Esophagus mucosa (tissue), 1 donor: ENCODE measurements at regions not wholly inside any gene's neighbourhood (a gene's known extent, or its start where the extent isn't known, plus 50 kb on each side); places are given as distances from the start of the nearest gene placed in this dataset.

Experiments
- ATAC-seq: fragments of 200-7000 bp; cut with Tn5 transposase; one replicate; pipeline ENCODE4 v1.9.1; 2020
- donor health status: DM: yes; HTN: yes; CAD: no.

- ATAC-seq = peak; percentile 59
These were observed 61.0 kb downstream of the GTPBP8 start for GRCh38 chr3:113051787-113052186.

- ATAC-seq = no peak
These were observed 62.4 kb downstream of the GTPBP8 start for GRCh38 chr3:113053169-113053568.

- no peak for ATAC-seq
These were observed 63.8 kb downstream of the GTPBP8 start for GRCh38 chr3:113054552-113054951.

- no peak for ATAC-seq
These were observed 64.4 kb downstream of the GTPBP8 start for GRCh38 chr3:113055201-113055600.

- no peak for ATAC-seq
These were observed 65.2 kb downstream of the GTPBP8 start for GRCh38 chr3:113055961-113056360.

- no peak for ATAC-seq
These were observed 66.3 kb downstream of the GTPBP8 start for GRCh38 chr3:113057117-113057516.

- no peak for ATAC-seq
These were observed 67.4 kb downstream of the GTPBP8 start for GRCh38 chr3:113058188-113058587.

- no peak for ATAC-seq
These were observed 71.9 kb downstream of the GTPBP8 start for GRCh38 chr3:113062705-113063104.

- ATAC-seq = peak; percentile 56
These were observed 72.5 kb downstream of the GTPBP8 start for GRCh38 chr3:113063126-113063894.

- no peak for ATAC-seq
These were observed 73.4 kb downstream of the GTPBP8 start for GRCh38 chr3:113064183-113064582.

GRCh38 chr3:113065336-113065735 is 74.6 kb downstream of the GTPBP8 start:
- no peak for ATAC-seq

- no peak for ATAC-seq
These were observed 79.4 kb downstream of the GTPBP8 start for GRCh38 chr3:113070072-113070640.

GRCh38 chr3:113070681-113071113 is 79.9 kb downstream of the GTPBP8 start:
- no peak for ATAC-seq

- ATAC-seq = no peak
These were observed 84.8 kb downstream of the GTPBP8 start for GRCh38 chr3:113075588-113075987.

GRCh38 chr3:113079218-113079961 is 88.6 kb downstream of the GTPBP8 start:
- no peak for ATAC-seq

- ATAC-seq = no peak
These were observed 94.0 kb downstream of the GTPBP8 start for GRCh38 chr3:113084777-113085176.

- ATAC-seq = no peak
These were observed 96.0 kb downstream of the GTPBP8 start for GRCh38 chr3:113086560-113087461.

- ATAC-seq = no peak
These were observed 97.8 kb downstream of the GTPBP8 start for GRCh38 chr3:113088616-113089015.

GRCh38 chr3:113091417-113091816 is 100.6 kb downstream of the GTPBP8 start:
- ATAC-seq = no peak

GRCh38 chr3:113092746-113093145 is 102.0 kb downstream of the GTPBP8 start:
- ATAC-seq = no peak

- no peak for ATAC-seq
These were observed 103.8 kb downstream of the GTPBP8 start for GRCh38 chr3:113094337-113095221.
